PC-9 (cell line): ENCODE measurements at regions not wholly inside any gene's neighbourhood (a gene's known extent, or its start where the extent isn't known, plus 50 kb on each side); places are given as distances from the start of the nearest gene placed in this dataset.

Experiments used
- BruUV-seq: library from RNA; stranded (reverse); fragments of 400-500 nt; replicated peaks from 2 replicates; lab custom pipeline; 2021; lab: Mats Ljungman, UMichigan
- CTCF ChIA-PET: fragments of 300-600 bp; sonication (Branson Sonifier 250); formaldehyde crosslinking; loops from one replicate; lab custom pipeline; 2022; ENCODE audit warnings: antibody characterized with exemption; lab: Charles Lee
- POLR2A ChIA-PET: fragments of 300-600 bp; sonication (Branson Sonifier 250); formaldehyde crosslinking; loops from one replicate; lab custom pipeline; 2022; ENCODE audit warnings: antibody characterized with exemption; ENCODE audit not compliant: unreplicated experiment; lab: Charles Lee
- DNase-seq, 2 experiments: peaks; one replicate each; pipeline versions ENCODE4 v3.0.0 to v3.0.0-alpha.2; 2015 to 2022; ENCODE audit warnings: mixed read lengths in 1 of 2
- H2AFZ ChIP-seq: fragments of 200-600 bp; sonication (generic); 2 replicates; pipeline ENCODE4 v1.8.1; 2017; ENCODE audit warnings: antibody characterized with exemption
- H3F3A ChIP-seq: fragments of 200-600 bp; sonication (generic); 2 replicates; pipeline ENCODE4 v1.8.1; 2017; ENCODE audit warnings: antibody characterized with exemption, mild to moderate bottlenecking, low read depth; ENCODE audit not compliant: insufficient read depth
- H3K27ac ChIP-seq: fragments of 200-600 bp; sonication (generic); 2 replicates; pipeline ENCODE4 v1.6.1; 2016; ENCODE audit warnings: mixed run types
- H3K27me3 ChIP-seq: fragments of 200-600 bp; sonication (generic); 2 replicates; pipeline ENCODE4 v1.6.1; 2016; ENCODE audit warnings: low read depth, mixed run types; ENCODE audit not compliant: insufficient read depth
- H3K36me3 ChIP-seq: fragments of 200-600 bp; sonication (generic); 2 replicates; pipeline ENCODE4 v1.6.1; 2016; ENCODE audit warnings: low read depth, mixed run types
- H3K4me1 ChIP-seq: fragments of 200-600 bp; sonication (generic); replicated peaks from 2 replicates; pipeline ENCODE4 v1.6.1; 2016; ENCODE audit warnings: mixed run types; ENCODE audit not compliant: insufficient read depth
- H3K4me2 ChIP-seq: fragments of 200-600 bp; sonication (generic); 2 replicates; pipeline ENCODE4 v1.6.1; 2017; ENCODE audit warnings: mixed run types
- H3K4me3 ChIP-seq: fragments of 200-600 bp; sonication (generic); 2 replicates; pipeline ENCODE4 v1.6.1; 2016; ENCODE audit warnings: mixed run types
- H3K79me2 ChIP-seq: fragments of 200-600 bp; sonication (generic); 2 replicates; pipeline ENCODE4 v1.6.1; 2017; ENCODE audit warnings: low read depth, mixed run types
- H3K9me2 ChIP-seq: fragments of 200-600 bp; sonication (generic); 2 replicates; pipeline ENCODE4 v1.8.1; 2017; ENCODE audit warnings: mild to moderate bottlenecking; ENCODE audit not compliant: insufficient read depth
- H3K9me3 ChIP-seq: fragments of 200-600 bp; sonication (generic); 2 replicates; pipeline ENCODE4 v1.8.1; 2016; ENCODE audit warnings: low read depth; ENCODE audit not compliant: insufficient read depth
- H4K20me1 ChIP-seq: fragments of 200-600 bp; sonication (generic); 2 replicates; pipeline ENCODE4 v1.8.1; 2017; ENCODE audit not compliant: insufficient read depth
- EZH2 ChIP-seq: fragments of 200-600 bp; sonication (generic); IDR thresholded peaks from 2 replicates; pipeline ENCODE4 v1.8.0; 2017; ENCODE audit warnings: antibody characterized with exemption, low read depth
- intact Hi-C: fragments of 100-400 bp; cut with micrococcal nuclease; formaldehyde crosslinking; loops from one replicate; pipeline ENCODE4 v1.10.0; 2022; ENCODE audit not compliant: unreplicated experiment
- TF ChIP-seq, protein P1 (sequence below): fragments of 200-600 bp; sonication (generic); conservative IDR thresholded peaks from 2 replicates; pipeline ENCODE4 v1.6.1; 2017; ENCODE audit warnings: mixed run types, antibody characterized with exemption, mild to moderate bottlenecking, moderate library complexity

DNA sequence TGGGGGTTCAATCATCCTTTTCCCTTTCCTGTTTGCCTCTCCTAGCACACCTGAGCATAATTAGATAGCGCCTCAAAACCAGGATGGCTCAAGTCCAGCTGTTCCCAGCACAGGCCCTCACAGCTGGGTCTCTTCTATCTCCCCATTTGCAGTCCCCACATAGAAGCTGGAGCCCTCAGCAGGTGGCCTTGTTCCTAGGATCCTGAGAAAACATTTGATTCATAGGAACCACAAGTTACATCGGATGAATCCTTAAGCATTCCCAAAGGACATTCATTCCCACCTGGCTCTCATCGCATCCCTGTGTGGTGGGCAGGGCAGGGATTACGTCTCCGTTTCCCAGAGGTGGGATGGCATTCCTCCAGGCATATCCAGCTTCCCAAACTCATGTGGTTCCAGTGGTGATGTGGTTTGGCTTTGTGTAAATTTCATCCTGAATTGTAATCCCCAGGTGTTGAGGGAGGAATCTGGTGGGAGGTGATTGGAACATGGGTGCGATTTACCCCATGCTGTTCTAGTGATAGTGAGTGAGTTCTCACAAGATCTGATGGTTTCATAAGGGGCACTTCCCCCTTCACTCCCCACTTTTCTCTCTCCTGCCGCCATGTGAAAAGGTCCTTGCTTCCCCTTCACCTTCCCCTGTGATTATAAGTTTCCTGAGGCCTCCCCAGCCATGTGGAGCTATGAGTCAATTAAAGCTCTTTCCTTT is 49.8 kb upstream of the LEP start:
- no peaks in the 10 kb centered on the region for H4K20me1 ChIP-seq
- DNase-seq: no peak
- H3K36me3 ChIP-seq: no peaks in the 10 kb centered on the region
- ChIA-PET POLR2A (interaction anchor here (0.7 kb wide), 1 partner anchor 8 kb away, joined by 4 read pairs; no protein-coding TSS in a partner anchor), CTCF (no interaction called here)
- intact Hi-C loops: no loop called here
- no peak overlapping the region for H3K4me2 ChIP-seq
- H3K9me2 ChIP-seq: no peaks in the 10 kb centered on the region
- H3K79me2 ChIP-seq: no peaks in the 10 kb centered on the region
- no peak overlapping the region for H3K4me3 ChIP-seq
- H3K27me3 ChIP-seq: peaks cover 5% of the 10 kb centered on the region; the same call in 1 of the 2 replicates
- H3K9me3 ChIP-seq: peaks cover 4% of the 10 kb centered on the region; the same call in 1 of the 2 replicates
- H3F3A ChIP-seq: no peaks in the 10 kb centered on the region
- no peak overlapping the region for H3K27ac ChIP-seq
- no peaks in the 10 kb centered on the region for H3K4me1 ChIP-seq
- H2AFZ ChIP-seq: no peak overlapping the region
- no TSS peak for BruUV-seq
- TF ChIP-seq EZH2: no peak
- TF ChIP-seq, protein P1, sequence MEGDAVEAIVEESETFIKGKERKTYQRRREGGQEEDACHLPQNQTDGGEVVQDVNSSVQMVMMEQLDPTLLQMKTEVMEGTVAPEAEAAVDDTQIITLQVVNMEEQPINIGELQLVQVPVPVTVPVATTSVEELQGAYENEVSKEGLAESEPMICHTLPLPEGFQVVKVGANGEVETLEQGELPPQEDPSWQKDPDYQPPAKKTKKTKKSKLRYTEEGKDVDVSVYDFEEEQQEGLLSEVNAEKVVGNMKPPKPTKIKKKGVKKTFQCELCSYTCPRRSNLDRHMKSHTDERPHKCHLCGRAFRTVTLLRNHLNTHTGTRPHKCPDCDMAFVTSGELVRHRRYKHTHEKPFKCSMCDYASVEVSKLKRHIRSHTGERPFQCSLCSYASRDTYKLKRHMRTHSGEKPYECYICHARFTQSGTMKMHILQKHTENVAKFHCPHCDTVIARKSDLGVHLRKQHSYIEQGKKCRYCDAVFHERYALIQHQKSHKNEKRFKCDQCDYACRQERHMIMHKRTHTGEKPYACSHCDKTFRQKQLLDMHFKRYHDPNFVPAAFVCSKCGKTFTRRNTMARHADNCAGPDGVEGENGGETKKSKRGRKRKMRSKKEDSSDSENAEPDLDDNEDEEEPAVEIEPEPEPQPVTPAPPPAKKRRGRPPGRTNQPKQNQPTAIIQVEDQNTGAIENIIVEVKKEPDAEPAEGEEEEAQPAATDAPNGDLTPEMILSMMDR: no peak
